Activated effector memory CD4-positive, alpha-beta T cell treated with anti-CD3 and anti-CD28 coated beads, Interleukin-2, amount 50 U/mL, for 16 hours (primary cell): ENCODE measurements at regions not wholly inside any gene's neighbourhood (a gene's known extent, or its start where the extent isn't known, plus 50 kb on each side); places are given as distances from the start of the nearest gene placed in this dataset.

ENCODE experiments used
- DNase-seq: peaks from one replicate; pipeline ENCODE4 v3.0.0-alpha.2; 2020

DNA sequence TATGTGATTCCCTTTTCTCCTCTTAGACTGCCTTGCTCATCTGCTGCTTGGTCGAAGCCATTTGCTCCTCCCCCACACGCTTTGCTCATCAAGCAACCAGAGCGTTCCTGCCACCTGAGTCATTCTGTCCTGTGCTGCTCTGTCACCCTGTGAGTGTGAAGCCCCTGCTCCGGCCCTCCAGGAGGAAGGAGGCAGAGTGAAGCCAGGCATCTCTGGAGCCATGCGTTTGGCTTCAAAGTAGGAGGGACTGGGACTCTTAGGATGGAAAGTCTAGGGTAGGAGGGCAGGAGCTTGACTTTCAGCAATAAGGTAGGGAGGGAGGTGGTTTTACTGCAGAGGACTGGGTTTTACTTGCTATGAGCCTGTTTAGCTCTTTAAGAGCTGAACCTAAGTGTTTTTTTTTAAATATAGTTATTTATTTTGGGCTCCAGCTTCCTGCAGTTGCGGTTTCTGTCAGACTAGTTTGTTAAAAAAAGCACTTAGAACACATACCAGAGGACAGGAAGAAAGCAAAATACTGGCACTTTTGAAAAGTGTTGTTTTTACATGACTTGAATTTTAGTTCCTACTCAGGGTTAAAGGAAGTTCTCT, 63.6 kb downstream of the SPINK2 start:
- peak; percentile 85 for DNase-seq

- DNase-seq, result peak; percentile 64
These were observed 64.2 kb downstream of the SPINK2 start for GRCh38 chr4:56757261-56757746.

DNA sequence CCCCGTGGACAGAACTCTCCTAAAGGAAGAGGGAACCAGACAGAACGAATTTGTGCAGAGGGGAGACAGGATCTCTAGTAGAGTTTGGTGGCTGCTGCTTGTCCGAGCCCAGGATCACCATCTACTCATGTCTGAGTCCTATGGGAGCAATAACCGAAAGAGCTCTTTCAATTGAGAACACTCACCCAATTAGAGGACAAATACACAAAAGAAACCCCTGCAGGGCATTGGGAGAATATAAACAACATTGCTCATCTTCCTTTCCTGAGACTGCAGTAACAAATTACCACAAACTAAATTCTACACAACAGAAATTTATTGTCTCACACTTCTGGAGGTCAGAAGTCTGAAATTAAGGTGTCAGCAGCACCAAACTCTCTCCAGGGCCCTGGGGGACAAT, 65.6 kb downstream of the SPINK2 start:
- no peak for DNase-seq

DNA sequence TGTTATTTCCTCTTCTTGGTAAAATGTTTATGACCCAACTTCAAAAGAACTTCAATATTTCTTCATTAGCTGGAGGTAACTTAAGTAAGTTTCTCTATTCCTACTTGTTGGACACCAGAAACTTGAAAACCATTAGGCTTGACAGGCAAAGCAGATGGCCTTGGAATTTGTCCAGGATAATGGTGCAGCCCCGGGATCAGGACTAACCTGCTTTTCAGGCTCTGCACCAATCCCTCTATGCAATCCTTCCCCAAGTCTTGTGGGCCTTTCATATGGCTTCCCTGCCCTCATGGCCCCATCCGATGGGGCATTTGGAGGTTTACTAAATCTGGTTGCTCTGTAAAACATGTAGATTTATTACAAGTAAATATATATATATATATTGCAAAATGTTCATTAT, 68.5 kb downstream of the SPINK2 start:
- DNase-seq, result no peak

DNA sequence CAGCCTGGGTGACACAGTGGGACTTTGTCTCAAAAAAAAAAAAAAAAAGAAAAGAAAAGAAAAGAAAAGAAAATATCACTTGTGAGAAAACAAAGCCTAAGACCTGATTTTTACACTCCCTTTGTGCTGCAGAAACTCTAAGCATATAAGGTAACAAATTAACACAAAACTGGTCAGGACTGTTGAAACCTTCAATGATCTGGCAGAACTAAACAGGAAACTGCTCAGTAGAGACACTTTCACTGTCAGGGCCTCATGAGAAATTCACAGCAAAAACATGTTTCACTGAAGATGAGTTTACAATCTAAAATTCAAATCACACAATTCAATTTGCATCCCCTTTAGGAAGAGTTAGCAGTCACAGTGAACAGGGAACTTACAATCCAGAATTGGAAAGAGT, 69.1 kb upstream of the HOPX start:
- DNase-seq, result no peak

DNA sequence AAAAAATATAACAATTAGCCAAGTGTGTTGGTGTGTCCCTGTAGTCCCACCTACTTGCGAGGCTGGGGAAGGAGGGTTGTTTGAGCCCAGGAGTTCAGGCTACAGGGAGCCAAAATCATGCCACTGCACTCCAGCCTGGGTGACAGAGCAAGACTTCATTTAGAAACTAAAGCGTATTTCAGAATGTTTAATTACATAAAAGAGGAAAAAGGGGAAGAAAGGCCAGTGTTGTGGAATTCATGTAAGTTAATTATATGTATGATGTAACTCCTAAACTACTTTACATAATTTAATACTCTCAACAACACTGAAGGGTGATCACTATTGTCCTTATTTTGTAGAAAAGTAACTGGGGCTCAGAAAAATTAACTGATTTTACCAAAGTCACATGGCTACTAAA, 67.2 kb upstream of the HOPX start:
- DNase-seq, result no peak

DNA sequence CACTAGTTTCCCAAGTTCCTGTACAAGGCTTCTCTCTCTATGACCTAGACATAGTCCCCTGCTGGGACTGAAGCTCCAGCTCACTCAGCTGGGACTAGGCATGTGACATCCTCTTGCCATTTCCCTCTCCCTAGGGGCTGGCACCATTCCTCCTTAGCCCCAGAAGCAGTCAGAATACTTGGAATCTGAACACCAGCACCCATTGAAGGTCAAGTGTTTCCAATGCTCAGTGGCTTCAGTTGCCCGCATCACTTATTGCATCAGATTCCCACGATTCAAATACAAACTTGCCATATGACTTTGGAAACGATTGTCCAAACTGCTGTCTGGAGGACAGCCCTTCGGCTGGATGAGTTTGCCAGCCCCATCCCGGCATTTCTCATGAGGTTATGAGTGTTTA, 65.5 kb upstream of the HOPX start:
- no peak for DNase-seq

- no peak for DNase-seq
These were observed 63.9 kb upstream of the HOPX start for GRCh38 chr4:56745042-56745441.

DNA sequence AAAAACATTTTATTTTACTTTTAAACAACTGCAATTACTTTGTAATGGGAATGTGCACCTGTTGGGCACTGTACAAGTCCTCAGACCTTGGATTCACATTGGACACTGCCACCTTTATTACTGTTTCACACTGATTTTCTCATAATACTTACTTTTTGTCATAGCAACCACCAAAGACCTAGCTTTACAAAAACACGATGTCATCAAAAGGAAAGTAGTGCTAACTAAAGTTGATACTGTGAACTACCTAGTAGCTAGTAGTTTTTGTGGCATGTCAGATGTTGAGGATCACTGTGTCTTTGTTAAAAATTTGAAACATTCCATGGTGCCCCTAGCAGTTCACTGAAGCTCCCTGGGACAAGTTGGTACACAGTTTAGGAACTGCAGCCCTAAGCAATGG, 62.9 kb upstream of the HOPX start:
- DNase-seq, result no peak

- no peak for DNase-seq
These were observed 62.5 kb upstream of the HOPX start for GRCh38 chr4:56743550-56743949.

DNA sequence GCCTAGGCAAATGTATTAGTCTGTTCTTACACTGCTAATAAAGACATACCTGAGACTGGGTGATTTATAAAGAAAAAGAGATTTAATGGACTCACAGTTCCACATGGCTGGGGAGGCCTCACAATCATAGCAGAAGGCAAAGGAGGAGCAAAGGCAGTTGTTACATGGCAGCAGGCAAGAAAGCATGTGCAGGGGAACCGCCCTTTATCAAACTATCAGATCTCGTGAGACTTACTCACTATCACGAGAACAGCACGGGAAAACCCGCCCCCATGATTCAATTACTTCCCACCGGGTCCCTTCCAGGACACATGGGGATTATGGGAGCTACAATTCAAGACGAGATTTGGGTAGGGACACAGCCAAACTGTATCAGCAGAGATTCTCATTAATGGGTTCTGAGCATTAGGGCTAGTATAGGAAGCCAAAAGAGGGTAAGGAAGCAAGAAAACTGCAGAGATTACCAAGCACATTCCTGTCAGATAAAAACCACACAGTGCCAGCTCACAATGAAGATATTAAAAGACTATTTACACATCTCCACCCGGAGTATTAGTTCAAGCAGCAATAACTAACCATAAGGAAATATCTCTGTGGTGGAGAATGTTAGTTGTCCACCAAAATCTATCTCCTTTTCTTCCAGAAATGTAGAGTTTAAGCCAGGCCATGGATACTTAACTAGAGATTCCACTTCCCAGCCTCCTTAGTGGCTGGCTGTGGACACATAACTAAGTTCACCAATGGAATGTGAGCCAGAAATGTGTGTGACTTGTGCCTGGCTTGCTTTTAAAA, 61.2 kb upstream of the HOPX start:
- DNase-seq, result no peak

- no peak for DNase-seq
These were observed 60.5 kb upstream of the HOPX start for GRCh38 chr4:56741595-56741994.

DNA sequence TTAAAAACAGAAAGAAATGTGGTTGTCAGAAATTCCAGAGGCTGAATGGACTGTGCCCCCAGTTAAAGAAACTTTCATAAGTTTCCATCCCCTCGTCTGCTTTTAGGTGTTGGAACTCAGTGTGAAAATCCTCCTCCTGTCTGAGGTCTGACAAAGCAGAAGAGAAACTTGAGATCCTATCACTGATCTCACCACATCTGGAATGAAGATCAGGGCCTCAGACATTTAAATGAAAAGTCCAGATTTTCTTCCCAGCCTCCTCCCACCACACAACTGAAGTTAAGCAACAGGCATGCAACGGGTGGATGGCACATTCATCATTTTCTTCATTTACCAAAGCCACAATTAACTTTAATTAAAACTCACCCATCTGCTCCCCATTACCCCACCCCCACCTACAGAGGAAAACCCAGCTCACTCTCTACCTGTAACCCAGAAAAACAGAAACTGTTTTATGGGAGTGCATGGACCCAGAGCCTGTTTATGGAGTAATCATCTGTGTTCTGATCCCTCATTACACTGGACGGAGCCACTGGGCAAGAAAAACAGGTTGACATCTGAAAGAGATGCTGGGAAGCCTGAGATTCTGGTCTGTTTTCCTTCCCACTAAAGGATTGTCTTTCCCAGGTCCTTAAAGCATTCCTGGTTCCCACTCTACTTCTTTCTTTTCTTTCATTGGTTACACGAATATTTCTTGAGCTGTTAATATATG, 58.1 kb upstream of the HOPX start:
- no peak for DNase-seq

DNA sequence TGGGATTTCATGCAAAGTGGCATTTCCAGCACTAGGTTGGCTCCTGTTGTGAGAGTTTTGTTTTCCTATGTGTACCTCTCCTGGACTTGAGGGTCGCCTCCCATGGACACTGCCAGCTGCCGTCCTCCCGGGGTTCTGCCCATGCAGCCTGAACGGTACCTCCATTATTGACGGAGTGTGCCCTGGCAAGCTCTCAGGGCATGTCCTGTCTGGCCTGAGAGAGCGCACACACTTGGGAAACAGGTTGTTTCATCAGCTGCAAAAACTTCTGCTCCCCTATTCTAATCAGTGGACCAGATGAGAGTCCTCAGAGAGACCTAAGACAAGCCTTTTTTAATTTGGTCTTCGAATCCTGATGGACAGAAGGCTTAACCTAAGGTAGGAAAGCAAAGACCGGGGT, 56.6 kb upstream of the HOPX start:
- DNase-seq, result no peak

DNA sequence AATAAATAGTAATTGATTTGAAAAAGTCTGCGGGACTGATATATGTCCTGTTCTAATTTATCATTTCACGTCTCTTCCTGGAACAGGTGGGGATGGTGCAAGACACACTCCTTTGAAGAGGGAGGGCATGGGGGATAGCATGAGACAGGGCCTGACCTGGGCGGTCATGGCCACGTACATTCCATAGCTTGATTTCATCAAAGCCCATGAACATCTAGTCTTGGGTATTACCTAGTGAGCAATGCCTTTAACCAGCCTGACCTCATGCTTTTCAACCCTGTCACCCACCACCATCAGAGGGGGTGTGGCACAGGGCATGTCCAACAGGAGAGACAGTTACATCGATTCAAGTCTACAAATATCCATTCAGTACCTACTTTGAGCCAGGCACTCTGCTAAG, 52.3 kb upstream of the HOPX start:
- no peak for DNase-seq

- no peak for DNase-seq
These were observed 51.2 kb upstream of the HOPX start for GRCh38 chr4:56732301-56732700.

- no peak for DNase-seq
These were observed 50.8 kb upstream of the HOPX start for GRCh38 chr4:56731857-56732256.
